D341Med (cell line): ENCODE measurements at regions not wholly inside any gene's neighbourhood (a gene's known extent, or its start where the extent isn't known, plus 50 kb on each side); places are given as distances from the start of the nearest gene placed in this dataset.
"Not testable (repeated sequence)": the region's sequence is repeated elsewhere in the genome, so short reads cannot be mapped to it uniquely, and the experiment has no call there.

Source experiments
- DNase-seq: peaks from one replicate; pipeline ENCODE4 v3.0.0; 2012; ENCODE audit warnings: low spot score

GRCh38 chr1:96865731-96866685 is 144.4 kb downstream of the PTBP2 start:
- DNase-seq = no peak

GRCh38 chr1:96872757-96873156 is 151.2 kb downstream of the PTBP2 start:
- DNase-seq = no peak

- no peak for DNase-seq
Measured at GRCh38 chr1:96878640-96879039, 157.1 kb downstream of the PTBP2 start.

- no peak for DNase-seq
Measured at GRCh38 chr1:96880626-96881025, 159.0 kb downstream of the PTBP2 start.

GRCh38 chr1:96882096-96882495 is 160.5 kb downstream of the PTBP2 start:
- DNase-seq = no peak

- DNase-seq = no peak
Measured at GRCh38 chr1:96886474-96886873, 164.9 kb downstream of the PTBP2 start.

- DNase-seq = no peak
Measured at GRCh38 chr1:96887501-96887900, 165.9 kb downstream of the PTBP2 start.

GRCh38 chr1:96901783-96902363 is 180.3 kb downstream of the PTBP2 start:
- no peak for DNase-seq

GRCh38 chr1:96912248-96912647 is 190.7 kb downstream of the PTBP2 start:
- DNase-seq = peak; percentile 17

GRCh38 chr1:96915701-96916100 is 194.1 kb downstream of the PTBP2 start:
- DNase-seq = not testable (repeated sequence)

GRCh38 chr1:96918406-96918805 is 196.8 kb downstream of the PTBP2 start:
- no peak for DNase-seq

- DNase-seq = no peak
Measured at GRCh38 chr1:96922181-96922580, 200.6 kb downstream of the PTBP2 start.

GRCh38 chr1:96923753-96924152 is 202.2 kb downstream of the PTBP2 start:
- DNase-seq = no peak

- no peak for DNase-seq
Measured at GRCh38 chr1:96926176-96926575, 204.6 kb downstream of the PTBP2 start.

- DNase-seq = no peak
Measured at GRCh38 chr1:96927125-96927524, 205.5 kb downstream of the PTBP2 start.

GRCh38 chr1:96931136-96931535 is 209.6 kb downstream of the PTBP2 start:
- DNase-seq = no peak

GRCh38 chr1:96934282-96934681 is 212.7 kb downstream of the PTBP2 start:
- no peak for DNase-seq

- DNase-seq = no peak
Measured at GRCh38 chr1:96944432-96945092, 223.0 kb downstream of the PTBP2 start.

- no peak for DNase-seq
Measured at GRCh38 chr1:96945509-96946084, 224.0 kb downstream of the PTBP2 start.

- no peak for DNase-seq
Measured at GRCh38 chr1:96955307-96956012, 233.9 kb downstream of the PTBP2 start.

- no peak for DNase-seq
Measured at GRCh38 chr1:96962216-96962615, 240.6 kb downstream of the PTBP2 start.

GRCh38 chr1:96962751-96963211 is 241.2 kb downstream of the PTBP2 start:
- DNase-seq = no peak
